ENCODE measurements at regions not wholly inside any gene's neighbourhood (a gene's known extent, or its start where the extent isn't known, plus 50 kb on each side); places are given as distances from the start of the nearest gene placed in this dataset.
"Not testable (repeated sequence)": the region's sequence is repeated elsewhere in the genome, so short reads cannot be mapped to it uniquely, and the experiment has no call there.

GRCh38 chr14:101307162-101307561, 254.1 kb upstream of the DIO3 start:
- not testable (repeated sequence) for H3K9ac ChIP-seq (ENCODE audit: low read length); H3K79me2 ChIP-seq (replicated peaks; ENCODE audit: insufficient read depth, low read length); H2AFZ ChIP-seq (ENCODE audit: low read depth, low read length); H3K27me3 ChIP-seq (ENCODE audit: insufficient read depth, low read depth, low read length); H3K27ac ChIP-seq (ENCODE audit: low read length); H4K20me1 ChIP-seq (ENCODE audit: insufficient read depth); H3K9me2 ChIP-seq (ENCODE audit: insufficient read depth, low read length); H3K36me3 ChIP-seq (ENCODE audit: insufficient read depth, low read length); H3F3A ChIP-seq (ENCODE audit: insufficient read depth, low read length, poor library complexity, severe bottlenecking); H3K4me2 ChIP-seq (ENCODE audit: low read length); H3K4me3 ChIP-seq (ENCODE audit: low read length); H3K9me3 ChIP-seq (ENCODE audit: low read length)

DNA sequence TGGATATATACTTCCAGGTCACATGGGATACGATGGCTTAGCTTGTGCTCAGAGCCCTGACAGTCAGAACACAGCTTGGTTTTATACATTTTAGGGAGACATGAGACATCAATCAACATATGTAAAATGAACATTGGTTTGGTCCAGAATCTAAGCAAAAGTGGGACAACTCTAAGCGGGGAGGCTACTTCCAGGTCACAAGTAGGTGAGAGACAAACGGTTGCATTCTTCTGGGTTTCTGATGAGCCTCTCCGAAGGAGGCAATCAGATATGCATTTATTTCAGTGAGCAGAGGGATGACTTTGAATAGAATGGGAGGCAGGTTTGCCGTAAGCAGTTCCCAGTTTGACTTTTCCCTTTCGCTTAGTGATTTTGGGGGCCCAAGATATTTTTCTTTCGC, 250.1 kb upstream of the DIO3 start:
- H3K9me2 ChIP-seq (ENCODE audit: insufficient read depth, low read length); H2AFZ ChIP-seq (ENCODE audit: low read depth, low read length); H3K4me3 ChIP-seq (ENCODE audit: low read length); H3K9ac ChIP-seq (ENCODE audit: low read length); H4K20me1 ChIP-seq (ENCODE audit: insufficient read depth); H3F3A ChIP-seq (ENCODE audit: insufficient read depth, low read length, poor library complexity, severe bottlenecking); H3K79me2 ChIP-seq (replicated peaks; ENCODE audit: insufficient read depth, low read length); H3K36me3 ChIP-seq (ENCODE audit: insufficient read depth, low read length); H3K27me3 ChIP-seq (ENCODE audit: insufficient read depth, low read depth, low read length); H3K9me3 ChIP-seq (ENCODE audit: low read length); H3K4me2 ChIP-seq (ENCODE audit: low read length); H3K27ac ChIP-seq (ENCODE audit: low read length): not testable (repeated sequence)

DNA sequence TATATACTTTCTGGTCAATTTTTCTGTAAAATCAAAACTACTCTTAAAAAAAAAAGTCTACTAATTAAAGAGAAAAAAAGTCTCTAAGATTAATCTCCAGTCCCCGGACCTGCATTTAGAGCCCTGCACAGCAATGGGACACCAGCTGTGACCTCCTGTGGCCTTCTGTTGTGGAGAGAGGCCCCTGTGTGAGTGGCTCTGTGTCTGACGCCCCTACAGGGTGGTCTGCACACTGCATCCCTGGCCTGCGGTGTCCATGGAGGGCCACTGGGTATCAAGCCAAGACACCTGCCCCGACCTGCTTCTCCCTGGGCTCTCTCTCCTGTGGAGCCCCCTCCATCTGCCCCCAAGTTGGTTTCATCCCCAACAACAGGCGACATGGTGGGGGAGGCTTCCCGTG, 248.0 kb upstream of the DIO3 start:
- no peaks in the 10 kb centered on the region for H4K20me1 ChIP-seq (ENCODE audit: insufficient read depth)
- no peaks in the 10 kb centered on the region for H3K36me3 ChIP-seq (ENCODE audit: insufficient read depth, low read length)
- TF ChIP-seq EP300 (conservative IDR thresholded peaks at IDR 0.05; ENCODE audit: poor library complexity, severe bottlenecking) (no peak), TAF1 (IDR thresholded peaks at IDR 0.05; ENCODE audit: low read depth) (no peak), REST (IDR thresholded peaks at IDR 0.05; ENCODE audit: borderline replicate concordance) (no peak), EZH2 (IDR thresholded peaks at IDR 0.05; ENCODE audit: borderline replicate concordance, insufficient read depth, low read length, poor library complexity, severe bottlenecking) (no peak), MXI1 (conservative IDR thresholded peaks at IDR 0.05; ENCODE audit: poor library complexity, severe bottlenecking) (no peak), SMC3 (conservative IDR thresholded peaks at IDR 0.05; ENCODE audit: poor library complexity) (no peak), POLR2AphosphoS5 (IDR thresholded peaks at IDR 0.05) (no peak), RAD21 (conservative IDR thresholded peaks at IDR 0.05) (no peak)
- TF ChIP-seq, protein P1, sequence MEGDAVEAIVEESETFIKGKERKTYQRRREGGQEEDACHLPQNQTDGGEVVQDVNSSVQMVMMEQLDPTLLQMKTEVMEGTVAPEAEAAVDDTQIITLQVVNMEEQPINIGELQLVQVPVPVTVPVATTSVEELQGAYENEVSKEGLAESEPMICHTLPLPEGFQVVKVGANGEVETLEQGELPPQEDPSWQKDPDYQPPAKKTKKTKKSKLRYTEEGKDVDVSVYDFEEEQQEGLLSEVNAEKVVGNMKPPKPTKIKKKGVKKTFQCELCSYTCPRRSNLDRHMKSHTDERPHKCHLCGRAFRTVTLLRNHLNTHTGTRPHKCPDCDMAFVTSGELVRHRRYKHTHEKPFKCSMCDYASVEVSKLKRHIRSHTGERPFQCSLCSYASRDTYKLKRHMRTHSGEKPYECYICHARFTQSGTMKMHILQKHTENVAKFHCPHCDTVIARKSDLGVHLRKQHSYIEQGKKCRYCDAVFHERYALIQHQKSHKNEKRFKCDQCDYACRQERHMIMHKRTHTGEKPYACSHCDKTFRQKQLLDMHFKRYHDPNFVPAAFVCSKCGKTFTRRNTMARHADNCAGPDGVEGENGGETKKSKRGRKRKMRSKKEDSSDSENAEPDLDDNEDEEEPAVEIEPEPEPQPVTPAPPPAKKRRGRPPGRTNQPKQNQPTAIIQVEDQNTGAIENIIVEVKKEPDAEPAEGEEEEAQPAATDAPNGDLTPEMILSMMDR (IDR thresholded peaks at IDR 0.05; ENCODE audit: poor library complexity, severe bottlenecking): no peak
- H3K27ac ChIP-seq (ENCODE audit: low read length): no peak overlapping the region
- no peak overlapping the region for H3K4me3 ChIP-seq (ENCODE audit: low read length)
- no peaks in the 10 kb centered on the region for H3K79me2 ChIP-seq (replicated peaks; ENCODE audit: insufficient read depth, low read length)
- no peak overlapping the region for H2AFZ ChIP-seq (ENCODE audit: low read depth, low read length)
- H3F3A ChIP-seq (ENCODE audit: insufficient read depth, low read length, poor library complexity, severe bottlenecking): no peaks in the 10 kb centered on the region
- H3K9me3 ChIP-seq (ENCODE audit: low read length): no peaks in the 10 kb centered on the region
- no peaks in the 10 kb centered on the region for H3K27me3 ChIP-seq (ENCODE audit: insufficient read depth, low read depth, low read length)
- no peak overlapping the region for H3K4me2 ChIP-seq (ENCODE audit: low read length)
- H3K9me2 ChIP-seq (ENCODE audit: insufficient read depth, low read length): no peaks in the 10 kb centered on the region
- H3K9ac ChIP-seq (ENCODE audit: low read length): no peak overlapping the region

Data from neural cell (in vitro differentiated cells).